Erythroblast (primary cell): ENCODE measurements at regions not wholly inside any gene's neighbourhood (a gene's known extent, or its start where the extent isn't known, plus 50 kb on each side); places are given as distances from the start of the nearest gene placed in this dataset.

ENCODE experiments used
- DNase-seq, 2 experiments: peaks; one replicate each; lab custom pipeline; 2025; lab: John Stamatoyannopoulos, UW
- GATA1 ChIP-seq: IDR thresholded peaks from 2 replicates; pipeline ENCODE4 v1.6.1; 2011; ENCODE audit warnings: low read depth, mild to moderate bottlenecking, control low read depth, low read length, moderate library complexity
- POLR2A ChIP-seq: IDR thresholded peaks from 2 replicates; pipeline ENCODE4 v1.6.1; 2011; ENCODE audit warnings: mild to moderate bottlenecking, low read length

DNA sequence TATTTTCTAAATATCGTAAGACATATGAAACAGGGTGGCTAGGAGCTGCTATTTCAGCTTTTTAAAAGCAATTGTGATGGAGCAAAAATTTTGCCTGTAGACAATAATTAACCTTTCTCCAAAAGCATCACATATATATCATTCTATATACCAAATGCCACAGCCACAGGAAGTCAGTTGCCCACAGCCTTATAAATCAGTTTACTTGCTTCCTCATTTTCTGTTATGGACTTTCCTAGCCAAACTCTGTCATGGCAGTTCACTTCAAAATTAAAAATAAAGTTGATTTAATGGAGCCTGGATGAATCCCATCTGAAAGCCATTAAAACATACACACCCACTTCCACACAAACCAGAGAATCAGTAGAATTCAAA, 93.4 kb upstream of the NHSL1 start:
- TF ChIP-seq GATA1 = no peak
- no peak for TF ChIP-seq POLR2A
- no peak for DNase-seq

DNA sequence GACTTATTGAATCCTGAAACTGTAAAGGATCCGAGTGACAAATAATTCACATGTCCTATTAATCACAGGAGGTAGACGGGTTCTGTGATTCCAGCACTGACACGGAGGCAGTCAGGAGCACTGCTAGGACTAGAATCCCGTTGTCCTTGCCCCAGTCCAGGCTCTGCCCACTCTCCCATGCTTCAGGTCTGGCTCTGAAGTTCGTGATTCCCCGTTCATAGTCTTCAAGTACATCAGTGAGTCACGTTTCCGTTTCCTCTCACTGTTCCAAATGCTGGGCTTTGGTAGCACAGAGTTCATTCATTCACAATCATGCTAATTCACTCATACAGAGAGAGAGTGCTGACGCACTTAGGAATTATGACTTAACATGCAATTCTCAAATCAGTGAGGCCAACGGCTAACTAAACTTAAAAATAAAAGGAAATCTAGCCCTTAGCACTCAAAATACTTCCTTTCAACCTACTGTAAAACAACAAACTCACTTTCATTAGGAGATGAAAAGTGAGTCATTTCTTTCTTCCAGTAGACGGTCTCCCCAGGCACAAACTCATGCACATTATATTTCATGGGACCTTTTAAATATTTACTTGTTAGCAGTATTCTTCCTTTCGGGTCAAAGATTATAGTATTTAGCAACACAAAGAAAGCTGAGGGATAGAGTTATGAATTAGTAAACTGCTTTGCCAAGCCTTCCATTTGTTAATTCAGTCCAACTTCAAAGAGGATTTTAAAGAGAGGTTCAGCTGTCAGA, 94.0 kb upstream of the NHSL1 start:
- TF ChIP-seq GATA1 (no peak), POLR2A (no peak)
- DNase-seq = no peak

DNA sequence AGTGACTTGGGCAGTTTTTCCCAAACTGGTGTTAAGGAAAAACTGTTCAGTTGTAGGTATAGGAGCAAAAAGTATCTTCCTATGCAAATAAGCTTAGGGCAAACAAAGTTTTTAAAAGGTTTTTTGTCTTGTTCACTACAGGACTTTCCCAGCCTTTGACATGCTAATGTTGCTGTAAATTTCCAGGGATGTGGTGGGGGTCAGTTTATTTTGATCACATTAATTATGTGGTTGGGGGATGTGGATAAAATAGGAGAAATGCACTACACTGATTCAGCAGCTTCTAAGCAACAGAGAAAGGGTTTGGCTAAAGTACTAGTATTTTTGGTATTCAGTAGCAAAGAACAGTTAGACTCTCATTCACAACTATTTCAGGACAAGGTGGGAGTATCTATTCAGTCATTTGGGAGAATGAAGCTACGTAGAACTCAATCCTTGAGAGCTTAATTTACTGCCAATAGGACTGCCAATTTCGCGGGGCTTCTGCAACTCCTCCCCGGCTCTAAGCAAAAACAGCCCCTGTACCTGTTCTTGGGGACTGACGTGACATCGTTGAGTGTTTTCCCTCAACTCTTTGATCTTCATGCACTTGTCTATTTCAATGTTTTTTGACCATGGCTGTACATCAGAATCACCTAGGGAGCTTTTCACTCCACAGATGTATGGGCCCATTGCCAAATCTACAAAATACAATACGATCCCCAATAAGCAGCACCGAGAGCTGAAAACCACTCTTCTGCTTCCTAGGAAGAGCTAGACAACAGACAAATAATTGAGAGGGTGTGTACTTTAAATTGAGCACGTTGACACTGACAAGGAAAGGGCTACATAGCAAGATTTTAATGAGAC, 94.8 kb upstream of the NHSL1 start:
- TF ChIP-seq POLR2A (no peak), GATA1 (no peak)
- no peak for DNase-seq

DNA sequence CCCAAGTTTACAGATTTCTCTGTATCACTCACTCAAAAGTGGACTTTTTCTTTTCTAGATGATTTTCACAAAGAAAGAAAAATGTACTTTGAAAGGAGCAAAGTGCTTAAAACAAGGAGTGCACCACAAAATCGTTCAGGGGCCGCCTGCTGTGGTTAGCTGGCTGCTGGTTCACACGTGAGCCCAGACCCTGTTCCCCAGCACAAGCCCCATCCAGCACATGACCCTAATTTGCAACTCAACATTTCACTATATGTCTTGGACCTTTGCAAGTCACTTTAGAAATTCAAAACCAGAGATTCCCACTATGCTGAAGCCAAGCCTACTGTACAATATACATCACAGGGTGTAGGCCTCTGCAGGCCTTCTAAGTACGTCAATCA, 95.5 kb upstream of the NHSL1 start:
- TF ChIP-seq POLR2A = no peak
- TF ChIP-seq GATA1 = no peak
- DNase-seq = no peak

- TF ChIP-seq POLR2A (no peak), GATA1 (no peak)
- DNase-seq = no peak
These were observed 96.8 kb upstream of the NHSL1 start for GRCh38 chr6:138596126-138596525.

- no peak for DNase-seq
- TF ChIP-seq POLR2A (no peak), GATA1 (no peak)
These were observed 97.3 kb upstream of the NHSL1 start for GRCh38 chr6:138596591-138596990.

- TF ChIP-seq POLR2A (no peak), GATA1 (no peak)
- no peak for DNase-seq
These were observed 98.0 kb upstream of the NHSL1 start for GRCh38 chr6:138597336-138597735.

- no peak for DNase-seq
- TF ChIP-seq GATA1 (no peak), POLR2A (no peak)
These were observed 99.4 kb upstream of the NHSL1 start for GRCh38 chr6:138598562-138599173.

DNA sequence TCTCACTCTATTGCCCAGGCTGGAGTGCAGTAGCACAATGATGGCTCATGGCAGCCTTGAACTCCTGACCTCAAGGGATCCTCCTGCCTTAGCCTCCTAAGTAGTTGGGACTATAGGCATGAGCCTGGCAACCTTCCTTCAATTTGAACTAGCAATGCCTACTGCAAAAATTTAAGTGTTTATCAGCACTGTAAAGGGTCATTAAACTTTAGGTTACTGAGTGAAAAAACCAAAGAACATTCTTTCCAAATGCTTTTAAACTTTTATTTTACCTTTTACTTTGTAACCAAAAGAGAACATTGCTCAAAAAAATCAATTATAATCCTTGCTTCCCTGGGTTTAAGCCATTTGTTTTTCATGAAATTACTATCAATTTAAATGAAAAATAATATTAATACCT, 101.0 kb upstream of the NHSL1 start:
- no peak for TF ChIP-seq GATA1
- TF ChIP-seq POLR2A = no peak
- no peak for DNase-seq

DNA sequence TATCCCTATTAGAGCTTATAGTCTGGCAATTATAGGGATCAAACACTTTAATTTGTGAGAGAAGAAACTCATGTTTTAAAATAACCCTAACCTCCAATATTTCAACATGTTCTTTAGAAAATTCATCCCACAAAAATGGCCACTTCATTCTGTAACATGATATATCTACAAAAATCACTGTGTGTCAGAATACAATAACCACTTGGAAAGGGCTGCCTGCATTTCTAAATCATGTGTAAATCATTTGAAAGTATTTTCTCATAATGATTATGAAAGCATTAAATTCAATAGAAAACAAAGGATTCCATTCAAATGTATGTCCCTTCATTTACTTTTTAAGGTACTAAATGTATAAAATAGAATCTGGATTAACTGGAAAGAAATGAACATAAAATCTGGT, 101.4 kb upstream of the NHSL1 start:
- TF ChIP-seq POLR2A (no peak), GATA1 (no peak)
- no peak for DNase-seq

- TF ChIP-seq GATA1 = no peak
- no peak for TF ChIP-seq POLR2A
- no peak for DNase-seq
These were observed 101.8 kb upstream of the NHSL1 start for GRCh38 chr6:138601128-138601527.

- no peak for DNase-seq
- TF ChIP-seq GATA1 (no peak), POLR2A (no peak)
These were observed 106.7 kb upstream of the NHSL1 start for GRCh38 chr6:138605958-138606357.

DNA sequence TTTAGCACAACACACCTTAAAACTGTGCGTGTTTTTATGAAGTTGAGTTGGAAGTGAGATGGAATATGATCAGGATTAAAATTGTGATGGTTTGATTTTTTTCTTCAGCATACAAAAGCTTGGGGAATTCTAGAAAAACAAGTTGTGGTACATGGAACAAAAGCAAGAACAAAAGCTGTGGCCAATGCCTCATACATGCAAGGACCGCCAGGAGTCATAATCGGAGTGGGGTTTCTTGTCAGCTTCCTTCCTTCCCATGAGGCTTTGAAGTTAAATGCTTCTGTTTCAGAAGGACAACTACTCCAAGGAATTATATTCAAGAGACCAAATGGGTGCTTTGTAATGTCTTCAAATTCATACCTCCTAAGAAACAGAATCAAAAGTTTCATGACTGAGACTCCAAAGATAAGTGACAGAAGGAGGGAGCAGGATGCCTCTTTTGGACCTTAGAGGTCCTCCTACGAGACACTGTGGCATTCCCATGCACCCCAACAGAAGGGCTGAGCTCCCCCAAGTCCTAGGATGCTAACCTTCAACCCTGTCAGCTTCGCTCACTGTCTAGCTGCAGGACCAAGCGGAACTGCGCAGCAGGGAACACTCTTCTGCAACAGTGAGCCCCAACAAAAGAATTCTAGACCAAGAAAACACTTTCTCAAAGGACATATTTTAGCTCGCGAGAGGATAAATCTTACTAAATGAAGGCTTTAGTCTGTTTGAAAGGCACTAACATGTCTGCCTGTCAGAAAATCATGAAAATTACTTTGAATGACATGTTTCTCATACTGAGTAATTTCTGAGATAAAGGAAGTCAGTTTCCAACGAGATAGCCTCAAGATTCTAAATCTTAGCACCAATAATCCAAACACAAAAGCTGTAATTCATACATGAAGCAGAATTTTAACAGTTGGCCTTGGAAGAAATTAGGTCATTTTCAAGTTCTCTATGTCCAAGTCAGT, 108.5 kb upstream of the NHSL1 start:
- TF ChIP-seq POLR2A (no peak), GATA1 (no peak)
- no peak for DNase-seq
